ENCODE measurements at regions not wholly inside any gene's neighbourhood (a gene's known extent, or its start where the extent isn't known, plus 50 kb on each side); places are given as distances from the start of the nearest gene placed in this dataset.

DNA sequence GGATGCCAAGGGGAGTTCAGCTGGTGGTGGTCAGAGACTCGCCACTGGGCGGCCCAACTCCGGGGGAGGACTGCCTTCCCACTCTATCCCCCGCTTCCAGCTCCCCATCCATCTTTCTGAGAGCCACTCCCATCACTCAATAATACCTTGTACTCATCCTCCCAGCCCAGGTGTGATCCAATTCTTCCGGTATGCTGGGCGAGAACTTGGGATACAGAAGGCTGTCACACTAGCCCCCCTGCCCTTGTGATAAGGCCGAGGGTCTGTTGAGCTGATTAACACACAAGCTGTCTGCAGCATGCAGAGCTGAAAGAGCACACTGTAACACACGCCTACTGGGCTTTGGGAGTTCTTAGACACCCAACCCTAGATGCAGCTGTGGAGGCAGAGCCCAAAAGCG is 460.4 kb upstream of the EEF2KMT start:
- Mint-ChIP-seq H3K4me3 (no peak overlapping the region), H3K27me3 (ENCODE audit: low read depth) (no peaks in the 10 kb centered on the region), H3K27ac (no peak overlapping the region), H3K36me3 (ENCODE audit: low read depth) (no peaks in the 10 kb centered on the region), H3K9me3 (peaks cover 29% of the 10 kb centered on the region), H3K4me1 (ENCODE audit: low read depth) (no peaks in the 10 kb centered on the region)
- DNase-seq (ENCODE audit: low spot score) = no peak

DNA sequence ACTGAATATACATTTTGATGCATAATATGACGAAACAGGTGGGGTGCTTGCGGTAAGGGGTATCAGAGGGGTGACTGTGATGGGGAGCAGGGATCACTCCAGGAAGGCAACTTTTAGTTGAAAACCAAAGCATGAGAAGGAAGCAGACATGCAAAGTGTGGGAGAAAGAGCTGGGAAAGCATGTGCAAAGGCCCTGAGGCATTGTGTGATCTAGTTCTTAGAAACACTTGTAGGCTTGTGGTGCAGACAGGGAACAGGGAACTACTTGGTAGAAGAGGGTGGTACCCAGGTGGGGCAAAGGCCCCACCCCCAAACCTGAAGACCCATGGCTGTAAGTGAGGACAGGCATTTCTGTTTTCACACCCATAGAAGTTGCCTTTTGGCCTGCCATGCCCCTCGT is 459.9 kb upstream of the EEF2KMT start:
- no peaks in the 10 kb centered on the region for H3K36me3 Mint-ChIP-seq (ENCODE audit: low read depth)
- H3K27ac Mint-ChIP-seq = no peak overlapping the region
- no peak overlapping the region for H3K4me3 Mint-ChIP-seq
- peaks cover 31% of the 10 kb centered on the region for H3K9me3 Mint-ChIP-seq
- H3K4me1 Mint-ChIP-seq (ENCODE audit: low read depth) = no peaks in the 10 kb centered on the region
- no peaks in the 10 kb centered on the region for H3K27me3 Mint-ChIP-seq (ENCODE audit: low read depth)
- DNase-seq (ENCODE audit: low spot score) = no peak

DNA sequence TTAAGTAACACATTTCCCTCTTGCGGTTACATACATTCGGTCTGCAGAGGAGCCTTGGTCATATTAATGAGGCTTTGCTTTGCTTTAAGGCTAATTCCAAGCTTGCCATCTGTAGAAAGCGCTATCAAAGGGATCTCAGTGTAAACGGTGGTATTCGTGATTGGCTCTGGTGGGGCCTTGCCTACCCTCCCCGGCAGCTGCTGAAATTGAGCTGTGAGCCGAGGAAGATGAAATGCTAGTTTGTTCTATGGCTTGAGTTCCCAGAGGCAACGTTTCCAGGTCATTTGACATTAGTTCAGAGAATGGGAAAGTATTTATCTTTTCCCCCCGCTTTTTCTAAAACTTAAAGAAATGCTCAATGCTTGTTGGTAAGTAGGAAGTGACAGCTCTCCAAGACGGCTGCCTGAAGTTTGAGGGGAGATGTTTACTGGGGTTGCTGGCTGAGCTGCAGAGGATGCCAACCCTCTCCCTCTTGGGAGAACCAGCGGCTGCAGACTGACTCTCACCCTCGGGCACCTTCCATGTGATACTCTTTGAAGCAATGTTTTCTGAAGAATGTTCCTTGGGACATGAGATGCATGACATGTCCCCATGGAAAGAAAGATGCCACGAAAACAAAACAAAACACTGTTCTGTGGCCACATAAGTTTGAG is 458.7 kb upstream of the EEF2KMT start:
- DNase-seq (ENCODE audit: low spot score) = no peak
- no peak overlapping the region for H3K27ac Mint-ChIP-seq
- no peaks in the 10 kb centered on the region for H3K4me1 Mint-ChIP-seq (ENCODE audit: low read depth)
- H3K4me3 Mint-ChIP-seq = no peak overlapping the region
- no peaks in the 10 kb centered on the region for H3K36me3 Mint-ChIP-seq (ENCODE audit: low read depth)
- H3K27me3 Mint-ChIP-seq (ENCODE audit: low read depth) = no peaks in the 10 kb centered on the region
- peaks cover 26% of the 10 kb centered on the region for H3K9me3 Mint-ChIP-seq

DNA sequence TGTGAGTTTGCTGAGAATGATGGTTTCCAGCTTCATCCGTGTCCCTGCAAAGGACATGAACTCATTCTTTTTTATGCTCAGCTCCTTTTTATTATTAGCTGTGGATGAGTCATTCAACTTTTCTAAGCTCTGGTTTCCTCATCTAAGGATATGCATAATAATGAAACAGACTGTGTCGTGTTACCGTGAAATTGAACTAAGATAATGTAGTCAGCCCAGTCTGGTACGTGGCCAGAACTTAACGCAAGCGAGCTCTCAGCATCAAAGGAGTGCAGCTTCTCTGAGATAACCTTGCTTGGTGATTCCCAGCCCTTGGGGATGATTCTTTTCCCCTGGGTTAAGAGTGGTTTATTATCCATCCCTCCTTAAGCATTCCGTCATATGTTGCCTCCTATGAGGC is 454.3 kb upstream of the EEF2KMT start:
- Mint-ChIP-seq H3K27ac (no peak overlapping the region), H3K9me3 (peaks cover 6% of the 10 kb centered on the region), H3K4me3 (no peak overlapping the region), H3K4me1 (ENCODE audit: low read depth) (no peaks in the 10 kb centered on the region), H3K36me3 (ENCODE audit: low read depth) (no peaks in the 10 kb centered on the region), H3K27me3 (ENCODE audit: low read depth) (no peaks in the 10 kb centered on the region)
- DNase-seq (ENCODE audit: low spot score) = no peak

DNA sequence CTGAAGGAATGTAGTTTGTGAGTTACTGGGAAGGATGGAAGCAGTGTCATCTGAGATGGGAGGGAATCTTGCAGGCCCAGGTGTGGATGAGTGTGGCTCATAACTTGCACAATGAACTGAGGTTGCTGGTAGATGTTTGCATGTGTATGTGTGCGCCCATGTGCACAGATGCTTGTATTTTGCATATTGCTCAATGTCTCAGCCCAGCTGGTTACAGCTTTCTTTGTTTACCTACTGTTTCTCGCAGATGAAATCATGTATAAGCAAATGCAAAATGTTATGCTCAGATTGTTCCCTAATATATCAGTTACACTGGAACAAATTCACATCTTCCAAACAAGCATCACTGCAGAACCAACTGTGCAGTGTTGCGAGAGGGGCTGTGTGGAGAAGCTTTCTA is 452.2 kb upstream of the EEF2KMT start:
- Mint-ChIP-seq H3K27me3 (ENCODE audit: low read depth) (no peaks in the 10 kb centered on the region), H3K27ac (no peak overlapping the region), H3K36me3 (ENCODE audit: low read depth) (no peaks in the 10 kb centered on the region), H3K4me1 (ENCODE audit: low read depth) (no peaks in the 10 kb centered on the region), H3K4me3 (no peak overlapping the region), H3K9me3 (peaks cover 6% of the 10 kb centered on the region)
- DNase-seq (ENCODE audit: low spot score) = no peak

DNA sequence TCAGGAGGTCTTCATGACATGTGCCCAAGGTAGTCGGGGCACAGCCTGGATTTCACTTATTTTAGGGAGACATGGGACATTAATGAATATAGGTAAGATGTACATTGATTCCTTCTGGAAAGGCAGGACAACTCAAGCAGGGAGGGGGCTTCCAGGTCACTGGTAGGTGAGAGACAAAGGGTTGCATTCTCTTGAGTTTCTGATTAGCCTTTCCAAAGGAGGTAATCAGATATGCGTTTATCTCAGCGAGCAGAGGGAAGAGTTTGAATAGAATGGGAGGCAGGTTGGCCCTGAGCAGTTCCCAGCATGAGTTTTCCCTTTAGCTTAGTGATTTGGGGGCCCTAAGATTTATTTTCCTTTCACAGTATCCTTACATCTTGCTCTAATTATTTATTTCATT is 443.8 kb upstream of the EEF2KMT start:
- Mint-ChIP-seq H3K27me3 (ENCODE audit: low read depth) (no peaks in the 10 kb centered on the region), H3K4me3 (no peak overlapping the region), H3K27ac (no peak overlapping the region), H3K9me3 (peaks cover 3% of the 10 kb centered on the region), H3K4me1 (ENCODE audit: low read depth) (no peaks in the 10 kb centered on the region), H3K36me3 (ENCODE audit: low read depth) (no peaks in the 10 kb centered on the region)
- DNase-seq (ENCODE audit: low spot score) = no peak

DNA sequence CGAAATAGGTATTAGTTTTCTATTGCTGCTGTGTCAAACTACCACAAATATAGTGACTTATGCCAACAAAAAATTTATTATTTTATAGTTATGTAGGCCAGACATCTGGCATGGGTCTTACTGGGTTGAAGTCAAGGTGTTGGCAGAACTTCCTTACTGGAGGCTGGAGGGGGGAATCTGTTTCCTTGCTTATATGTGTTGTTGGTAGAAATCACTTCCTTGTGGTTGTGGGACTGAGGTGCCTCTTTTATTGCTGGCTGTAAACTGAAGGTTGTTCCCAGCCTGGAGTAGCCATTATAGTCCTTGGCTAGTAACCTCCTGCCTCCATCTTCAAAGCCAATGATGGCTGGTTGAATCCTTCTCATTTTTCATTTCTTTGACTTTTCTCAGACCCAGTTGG is 439.8 kb upstream of the EEF2KMT start:
- Mint-ChIP-seq H3K27ac (no peak overlapping the region), H3K36me3 (ENCODE audit: low read depth) (no peaks in the 10 kb centered on the region), H3K4me1 (ENCODE audit: low read depth) (no peaks in the 10 kb centered on the region), H3K4me3 (no peak overlapping the region), H3K9me3 (peaks cover 4% of the 10 kb centered on the region), H3K27me3 (ENCODE audit: low read depth) (no peaks in the 10 kb centered on the region)
- no peak for DNase-seq (ENCODE audit: low spot score)

DNA sequence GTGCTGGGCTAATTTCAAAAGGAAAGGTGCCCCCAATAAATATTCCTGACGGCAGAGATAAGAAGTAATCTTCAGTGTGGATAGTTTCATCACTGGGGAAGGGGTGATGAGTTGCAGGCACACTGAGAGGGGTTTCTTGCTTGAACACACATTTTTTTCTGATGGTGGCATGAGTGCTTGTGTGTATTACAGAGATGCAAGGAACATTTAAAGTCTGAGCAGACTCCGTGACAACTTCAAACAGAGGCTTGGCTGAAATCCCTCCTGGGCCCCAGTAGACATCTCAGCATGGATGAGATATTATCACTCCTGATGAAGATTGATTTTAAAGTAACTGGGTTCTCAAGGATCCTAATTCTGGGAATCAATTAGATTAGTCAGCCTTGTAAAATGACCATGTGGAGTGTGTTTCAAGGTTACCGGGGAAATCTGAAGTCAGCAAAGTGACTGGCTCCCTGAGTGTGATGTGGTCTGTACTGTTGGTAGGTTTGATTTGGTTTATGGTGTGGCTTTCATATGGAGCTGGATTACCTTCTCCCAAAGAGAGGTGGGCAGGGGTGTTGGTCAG is 435.8 kb upstream of the EEF2KMT start:
- no peaks in the 10 kb centered on the region for H3K4me1 Mint-ChIP-seq (ENCODE audit: low read depth)
- H3K4me3 Mint-ChIP-seq = no peak overlapping the region
- H3K36me3 Mint-ChIP-seq (ENCODE audit: low read depth) = no peaks in the 10 kb centered on the region
- no peak for DNase-seq (ENCODE audit: low spot score)
- H3K27ac Mint-ChIP-seq = no peak overlapping the region
- H3K27me3 Mint-ChIP-seq (ENCODE audit: low read depth) = no peaks in the 10 kb centered on the region
- peaks cover 9% of the 10 kb centered on the region for H3K9me3 Mint-ChIP-seq

DNA sequence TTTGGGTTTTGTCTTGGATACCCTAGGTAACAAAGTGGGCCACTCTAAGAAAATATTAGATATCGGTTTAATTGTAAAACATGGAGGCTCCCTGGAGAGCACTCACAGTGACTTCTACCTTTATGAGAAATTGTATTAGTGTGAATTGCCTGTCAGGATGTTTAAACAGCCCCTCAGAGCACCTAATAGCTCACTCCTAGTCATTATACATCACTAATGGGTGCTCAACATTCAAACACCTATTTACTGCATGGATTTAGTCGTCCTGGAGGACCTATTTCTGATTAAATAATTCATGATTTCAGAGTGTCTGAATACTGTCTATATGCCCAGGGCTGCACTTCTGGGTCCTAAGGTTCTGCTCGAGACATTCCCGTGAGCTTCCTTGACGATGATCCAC is 430.2 kb upstream of the EEF2KMT start:
- Mint-ChIP-seq H3K27me3 (ENCODE audit: low read depth) (no peaks in the 10 kb centered on the region), H3K4me1 (ENCODE audit: low read depth) (no peaks in the 10 kb centered on the region), H3K27ac (no peak overlapping the region), H3K36me3 (ENCODE audit: low read depth) (no peaks in the 10 kb centered on the region), H3K9me3 (peaks cover 5% of the 10 kb centered on the region), H3K4me3 (no peak overlapping the region)
- no peak for DNase-seq (ENCODE audit: low spot score)

DNA sequence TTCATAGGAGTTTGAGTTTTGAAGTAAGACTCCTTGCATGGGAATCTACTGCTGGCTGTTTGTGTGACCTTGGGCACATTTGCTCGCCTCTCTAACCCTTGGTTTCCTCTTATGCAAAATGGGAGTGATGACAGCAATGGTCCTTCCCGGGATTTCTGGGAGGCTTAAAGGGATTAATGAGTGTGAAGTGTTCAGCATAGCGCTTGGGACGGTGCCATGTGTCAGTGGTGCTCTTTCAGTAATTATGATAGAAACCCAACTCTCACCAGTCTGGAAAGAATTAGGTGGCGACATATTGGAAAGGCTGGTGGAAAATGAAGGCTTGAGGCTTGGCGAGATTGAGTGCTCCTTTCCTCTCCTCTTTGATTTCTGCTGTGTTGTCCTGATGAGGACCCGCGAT is 429.2 kb upstream of the EEF2KMT start:
- Mint-ChIP-seq H3K4me3 (no peak overlapping the region), H3K4me1 (ENCODE audit: low read depth) (no peaks in the 10 kb centered on the region), H3K27me3 (ENCODE audit: low read depth) (no peaks in the 10 kb centered on the region), H3K36me3 (ENCODE audit: low read depth) (no peaks in the 10 kb centered on the region), H3K27ac (no peak overlapping the region), H3K9me3 (peaks cover 5% of the 10 kb centered on the region)
- no peak for DNase-seq (ENCODE audit: low spot score)

DNA sequence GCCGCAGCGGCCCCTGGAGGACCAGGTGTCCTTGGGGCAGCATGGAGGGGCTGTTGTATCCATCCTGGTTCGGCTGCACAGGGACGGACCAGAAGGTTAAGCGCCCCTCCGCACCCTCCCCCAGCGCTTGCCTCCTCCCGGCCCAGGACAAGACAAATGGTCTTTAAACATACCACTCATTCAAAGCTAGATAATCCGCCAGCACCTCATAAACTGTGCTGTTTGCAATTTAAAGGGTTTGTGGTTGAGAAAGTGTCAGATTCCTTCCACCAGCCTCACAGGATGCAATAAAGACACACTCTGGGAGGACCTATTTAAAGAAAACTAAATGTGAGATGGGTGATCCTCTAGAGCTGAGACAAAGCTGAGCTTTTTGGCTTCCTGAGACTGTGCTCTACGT is 426.2 kb upstream of the EEF2KMT start:
- H3K27ac Mint-ChIP-seq = no peak overlapping the region
- H3K36me3 Mint-ChIP-seq (ENCODE audit: low read depth) = no peaks in the 10 kb centered on the region
- H3K4me1 Mint-ChIP-seq (ENCODE audit: low read depth) = no peaks in the 10 kb centered on the region
- no peaks in the 10 kb centered on the region for H3K27me3 Mint-ChIP-seq (ENCODE audit: low read depth)
- no peak for DNase-seq (ENCODE audit: low spot score)
- H3K4me3 Mint-ChIP-seq = no peak overlapping the region
- H3K9me3 Mint-ChIP-seq = no peaks in the 10 kb centered on the region

DNA sequence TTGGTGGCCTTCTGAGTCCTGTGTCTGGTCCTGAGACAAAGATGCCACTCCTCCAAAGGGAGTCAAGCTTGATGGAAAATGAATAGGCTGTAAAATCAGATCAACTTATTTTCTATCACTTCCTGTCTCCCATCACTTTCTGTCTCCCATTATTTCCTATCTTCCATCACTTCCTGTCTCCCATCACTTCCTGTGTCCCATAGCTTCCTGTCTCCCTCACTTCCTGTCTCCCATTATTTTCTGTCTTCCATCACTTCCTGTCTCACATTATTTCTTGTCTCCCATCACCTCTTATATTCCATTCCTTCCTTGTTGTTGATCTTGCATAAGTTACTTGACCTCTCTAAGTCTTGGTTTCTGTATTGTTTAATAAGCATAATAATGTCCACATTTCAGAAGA is 418.5 kb upstream of the EEF2KMT start:
- Mint-ChIP-seq H3K27me3 (ENCODE audit: low read depth) (no peaks in the 10 kb centered on the region), H3K36me3 (ENCODE audit: low read depth) (no peaks in the 10 kb centered on the region), H3K9me3 (peaks cover 5% of the 10 kb centered on the region), H3K4me3 (no peak overlapping the region), H3K27ac (no peak overlapping the region), H3K4me1 (ENCODE audit: low read depth) (no peaks in the 10 kb centered on the region)
- no peak for DNase-seq (ENCODE audit: low spot score)

DNA sequence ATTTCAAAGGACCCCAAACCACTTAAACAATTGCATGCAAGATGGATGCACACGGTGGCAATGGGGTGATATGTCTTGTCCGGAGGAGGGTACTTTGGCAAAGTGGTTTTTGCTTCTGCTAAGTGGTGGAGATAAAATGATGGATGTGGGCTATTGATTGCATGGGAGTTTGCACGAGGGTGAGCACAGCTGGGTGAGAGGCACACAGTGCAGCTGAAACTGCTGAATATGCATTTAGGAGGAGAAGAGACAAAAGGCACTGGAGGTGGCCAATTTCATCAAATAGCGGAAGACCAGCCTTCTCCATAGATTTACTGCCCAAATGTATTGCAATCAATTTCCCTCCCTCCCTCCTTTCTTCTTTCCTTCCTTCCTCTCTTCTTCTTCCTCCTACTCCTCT is 414.4 kb upstream of the EEF2KMT start:
- Mint-ChIP-seq H3K36me3 (ENCODE audit: low read depth) (no peaks in the 10 kb centered on the region), H3K9me3 (peaks cover 5% of the 10 kb centered on the region), H3K27ac (no peak overlapping the region), H3K4me3 (no peak overlapping the region), H3K4me1 (ENCODE audit: low read depth) (no peaks in the 10 kb centered on the region), H3K27me3 (ENCODE audit: low read depth) (no peaks in the 10 kb centered on the region)
- no peak for DNase-seq (ENCODE audit: low spot score)

DNA sequence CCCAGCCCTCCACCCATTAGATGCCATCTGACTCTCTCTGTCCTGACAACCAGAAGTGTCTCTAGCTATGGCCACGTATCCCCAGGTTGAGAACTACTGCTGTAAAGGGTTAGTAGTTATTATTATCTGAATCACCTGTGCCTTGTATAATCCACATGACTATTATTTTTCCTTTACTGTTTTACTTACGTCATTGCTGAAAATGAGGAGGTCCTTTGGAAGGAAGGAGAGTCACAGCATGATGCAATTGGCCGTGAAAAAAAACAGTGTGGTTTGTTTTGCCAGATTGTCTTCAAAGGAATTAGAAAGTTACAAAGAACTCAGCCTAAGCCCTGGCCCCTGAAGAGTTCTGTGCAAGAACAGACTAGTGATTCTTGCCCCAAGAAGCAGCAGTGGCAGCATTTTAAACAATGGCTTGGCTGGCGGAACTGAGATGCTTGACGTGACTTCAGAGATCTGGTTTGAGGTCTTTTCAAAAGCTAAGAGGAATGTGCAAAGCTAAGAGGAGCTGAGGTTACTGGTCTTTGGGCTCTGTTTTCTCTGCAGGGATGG is 413.3 kb upstream of the EEF2KMT start:
- no peak for DNase-seq (ENCODE audit: low spot score)
- no peaks in the 10 kb centered on the region for H3K4me1 Mint-ChIP-seq (ENCODE audit: low read depth)
- no peak overlapping the region for H3K4me3 Mint-ChIP-seq
- H3K36me3 Mint-ChIP-seq (ENCODE audit: low read depth) = no peaks in the 10 kb centered on the region
- H3K27ac Mint-ChIP-seq = no peak overlapping the region
- H3K27me3 Mint-ChIP-seq (ENCODE audit: low read depth) = no peaks in the 10 kb centered on the region
- H3K9me3 Mint-ChIP-seq = no peaks in the 10 kb centered on the region

DNA sequence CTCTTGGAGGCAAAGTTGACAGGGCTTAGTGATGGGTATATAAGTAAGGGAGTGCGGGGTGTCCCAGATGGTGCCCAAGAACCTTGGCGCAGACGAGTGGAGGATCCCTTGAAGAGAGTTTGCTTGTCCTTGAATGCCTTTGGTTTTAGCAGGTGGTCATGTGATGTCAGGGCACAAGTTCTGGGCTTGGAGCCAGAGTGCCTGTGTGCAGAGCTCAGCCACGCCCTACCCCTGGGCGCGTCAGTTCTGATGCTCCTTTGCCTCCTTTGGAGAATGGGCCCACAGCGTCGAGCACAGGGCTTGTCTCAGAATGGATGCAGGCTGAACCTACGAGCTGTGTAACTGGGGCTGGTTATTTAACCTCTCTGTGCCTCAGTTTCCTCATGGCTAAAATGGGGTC is 412.2 kb upstream of the EEF2KMT start:
- Mint-ChIP-seq H3K27me3 (ENCODE audit: low read depth) (no peaks in the 10 kb centered on the region), H3K4me3 (no peak overlapping the region), H3K9me3 (no peaks in the 10 kb centered on the region), H3K4me1 (ENCODE audit: low read depth) (no peaks in the 10 kb centered on the region), H3K36me3 (ENCODE audit: low read depth) (no peaks in the 10 kb centered on the region), H3K27ac (no peak overlapping the region)
- DNase-seq (ENCODE audit: low spot score) = no peak

Data from T-helper 2 cell treated with Interferon-gamma antibody and Interleukin-4, amounts not matched to agents 5 μg/mL and 100 μg/mL, for 36 hours (primary cell).